IMR-90 (cell line): ENCODE measurements at regions not wholly inside any gene's neighbourhood (a gene's known extent, or its start where the extent isn't known, plus 50 kb on each side); places are given as distances from the start of the nearest gene placed in this dataset.

ENCODE experiments used
- ATAC-seq: fragments of 200-7000 bp; cut with Tn5 transposase; 2 replicates; pipeline ENCODE4 v1.9.1; 2020; ENCODE audit warnings: low read depth, mild to moderate bottlenecking, moderate library complexity
- BruUV-seq: library from RNA; stranded (reverse); fragments of 400-500 nt; replicated peaks from 2 replicates; lab custom pipeline; 2021; lab: Mats Ljungman, UMichigan
- CTCF ChIA-PET: fragments of 300-600 bp; formaldehyde crosslinking; extraction: SDS; loops from one replicate; lab custom pipeline; 2021; ENCODE audit warnings: antibody characterized with exemption; lab: Yijun Ruan, JAX
- POLR2A ChIA-PET: fragments of 300-600 bp; sonication (Branson Sonifier 250); formaldehyde crosslinking; loops from one replicate; lab custom pipeline; 2022; ENCODE audit warnings: antibody characterized with exemption; ENCODE audit not compliant: unreplicated experiment; lab: Charles Lee
- DNase-seq: peaks from one replicate; pipeline ENCODE4 v3.0.0; 2013
- H2AFZ ChIP-seq: replicated peaks from 2 replicates; pipeline ENCODE3; 2013; ENCODE audit warnings: low read length, mild to moderate bottlenecking; ENCODE audit not compliant: poor library complexity
- H2AK5ac ChIP-seq: 2 replicates; pipeline ENCODE4 v1.6.1; 2013; ENCODE audit warnings: low read depth, low read length, inconsistent platforms
- H2AK9ac ChIP-seq: replicated peaks from 2 replicates; pipeline ENCODE3; 2013; ENCODE audit warnings: mild to moderate bottlenecking, low read depth, low read length, moderate library complexity; ENCODE audit not compliant: poor library complexity
- H2BK120ac ChIP-seq: 2 replicates; pipeline ENCODE4 v1.6.1; 2013; ENCODE audit warnings: low read depth, low read length, inconsistent platforms
- H2BK15ac ChIP-seq: 3 replicates; pipeline ENCODE4 v1.6.1; 2013; ENCODE audit warnings: low read depth, low read length, inconsistent platforms
- H2BK20ac ChIP-seq: 2 replicates; pipeline ENCODE4 v1.6.1; 2013; ENCODE audit warnings: low read depth, mild to moderate bottlenecking, inconsistent platforms, low read length, moderate library complexity
- H2BK5ac ChIP-seq: 2 replicates; pipeline ENCODE4 v1.6.1; 2013; ENCODE audit warnings: mild to moderate bottlenecking, low read depth, low read length, inconsistent platforms; ENCODE audit not compliant: poor library complexity, severe bottlenecking
- H3K14ac ChIP-seq: replicated peaks from 2 replicates; pipeline ENCODE4 v1.6.1; 2013; ENCODE audit warnings: low read depth, low read length, inconsistent platforms
- H3K18ac ChIP-seq: 2 replicates; pipeline ENCODE4 v1.6.1; 2013; ENCODE audit warnings: low read depth, low read length, control low read depth
- H3K23ac ChIP-seq: 2 replicates; pipeline ENCODE4 v1.6.1; 2013; ENCODE audit warnings: low read depth, low read length, inconsistent platforms
- H3K27ac ChIP-seq: 2 replicates; pipeline ENCODE4 v1.5.1; 2013; ENCODE audit warnings: mild to moderate bottlenecking, control low read depth, low read length; ENCODE audit not compliant: insufficient read depth
- H3K27me3 ChIP-seq: 2 replicates; pipeline ENCODE4 v1.6.1; 2013; ENCODE audit warnings: low read length; ENCODE audit not compliant: control insufficient read depth, insufficient read depth
- H3K36me3 ChIP-seq: 2 replicates; pipeline ENCODE4 v1.6.1; 2013; ENCODE audit warnings: low read length, mixed read lengths; ENCODE audit not compliant: control insufficient read depth, insufficient read depth
- H3K4ac ChIP-seq: 2 replicates; pipeline ENCODE4 v1.6.1; 2013; ENCODE audit warnings: low read depth, low read length, inconsistent platforms
- H3K4me1 ChIP-seq: 2 replicates; pipeline ENCODE4 v1.6.1; 2013; ENCODE audit warnings: low read length, mixed read lengths; ENCODE audit not compliant: control insufficient read depth, insufficient read depth
- H3K4me2 ChIP-seq: 2 replicates; pipeline ENCODE4 v1.6.1; 2013; ENCODE audit warnings: low read depth, mild to moderate bottlenecking, control low read depth, low read length, moderate library complexity
- H3K4me3 ChIP-seq: 2 replicates; pipeline ENCODE4 v1.5.1; 2013; ENCODE audit warnings: low read depth, mild to moderate bottlenecking, control low read depth, low read length, moderate library complexity; ENCODE audit not compliant: insufficient read depth
- H3K56ac ChIP-seq: 2 replicates; pipeline ENCODE4 v1.6.1; 2013; ENCODE audit warnings: low read length, inconsistent platforms; ENCODE audit not compliant: insufficient read depth; ENCODE audit errors: extremely low read depth
- H3K79me1 ChIP-seq, 2 experiments: 2 replicates each; pipeline ENCODE4 v1.6.1; 2013; ENCODE audit warnings: low read length in 2 of 2, inconsistent platforms in 1 of 2, low read depth in 1 of 2
- H3K9ac ChIP-seq: 2 replicates; pipeline ENCODE4 v1.6.1; 2013; ENCODE audit warnings: low read depth, low read length, control low read depth
- H3K9me1 ChIP-seq: 2 replicates; pipeline ENCODE4 v1.6.1; 2013; ENCODE audit warnings: low read length, inconsistent platforms; ENCODE audit not compliant: insufficient read depth
- H3K9me3 ChIP-seq: 2 replicates; pipeline ENCODE4 v1.6.1; 2013; ENCODE audit warnings: low read length; ENCODE audit not compliant: control insufficient read depth, insufficient read depth
- H4K20me1 ChIP-seq: 2 replicates; pipeline ENCODE4 v1.6.1; 2013; ENCODE audit warnings: low read length, inconsistent platforms; ENCODE audit not compliant: insufficient read depth
- H4K5ac ChIP-seq: 2 replicates; pipeline ENCODE4 v1.6.1; 2013; ENCODE audit warnings: mild to moderate bottlenecking, low read depth, low read length, control low read depth
- H4K8ac ChIP-seq, 2 experiments: 2 replicates each; pipeline ENCODE4 v1.6.1; 2013; ENCODE audit warnings: low read depth in 2 of 2, low read length in 2 of 2, control low read depth in 1 of 2, inconsistent platforms in 1 of 2
- H4K91ac ChIP-seq: 2 replicates; pipeline ENCODE4 v1.6.1; 2013; ENCODE audit warnings: low read depth, low read length, inconsistent platforms; ENCODE audit not compliant: insufficient read depth
- BHLHE40 ChIP-seq: fragments of 150-350 bp; IDR thresholded peaks from 2 replicates; pipeline ENCODE4 v1.6.1; 2016; ENCODE audit warnings: mild to moderate bottlenecking, low read depth, low read length
- CEBPB ChIP-seq: IDR thresholded peaks from 2 replicates; pipeline ENCODE4 v1.6.1; 2012; ENCODE audit warnings: low read depth, low read length, improper control_type of control experiment
- CHD1 ChIP-seq: IDR thresholded peaks from 2 replicates; pipeline ENCODE4 v1.6.1; 2012; ENCODE audit warnings: low read depth, low read length, improper control_type of control experiment
- FOS ChIP-seq: fragments of 150-350 bp; IDR thresholded peaks from 2 replicates; pipeline ENCODE4 v1.6.1; 2016; ENCODE audit warnings: low read depth, low read length
- MAFK ChIP-seq: IDR thresholded peaks from 2 replicates; pipeline ENCODE4 v1.6.1; 2012; ENCODE audit warnings: low read depth, low read length, improper control_type of control experiment
- MAZ ChIP-seq: IDR thresholded peaks from 2 replicates; pipeline ENCODE4 v1.6.1; 2012; ENCODE audit warnings: low read depth, mild to moderate bottlenecking, low read length, improper control_type of control experiment, moderate library complexity, borderline replicate concordance
- MXI1 ChIP-seq: IDR thresholded peaks from 2 replicates; pipeline ENCODE4 v1.6.1; 2012; ENCODE audit warnings: low read depth, mild to moderate bottlenecking, low read length, moderate library complexity, borderline replicate concordance
- NFE2L2 ChIP-seq: fragments of 150-350 bp; IDR thresholded peaks from 2 replicates; pipeline ENCODE4 v1.6.1; 2016; ENCODE audit warnings: low read depth, mild to moderate bottlenecking, low read length
- POLR2A ChIP-seq: IDR thresholded peaks from 2 replicates; pipeline ENCODE4 v1.6.1; 2012; ENCODE audit warnings: mild to moderate bottlenecking, low read depth, low read length
- RAD21 ChIP-seq: IDR thresholded peaks from 2 replicates; pipeline ENCODE4 v1.6.1; 2012; ENCODE audit warnings: low read length, improper control_type of control experiment
- RCOR1 ChIP-seq: IDR thresholded peaks from 2 replicates; pipeline ENCODE4 v1.6.1; 2012; ENCODE audit warnings: mild to moderate bottlenecking, low read length, improper control_type of control experiment; ENCODE audit not compliant: insufficient replicate concordance
- RFX5 ChIP-seq: IDR thresholded peaks from 2 replicates; pipeline ENCODE4 v1.8.0; 2012; ENCODE audit warnings: low read depth, mild to moderate bottlenecking, low read length, moderate library complexity
- SMC3 ChIP-seq: fragments of 150-350 bp; IDR thresholded peaks from 2 replicates; pipeline ENCODE4 v1.6.1; 2016; ENCODE audit warnings: low read depth, mild to moderate bottlenecking, antibody characterized with exemption, low read length, moderate library complexity
- WGBS, 2 experiments: methylation state at CpG; one replicate each; pipeline versions ENCODE4 v1.1.5 to v1.1.7; 2013; ENCODE audit warnings: missing lambda C conversion rate in 2 of 2; ENCODE audit not compliant: insufficient read length in 1 of 2; ENCODE audit errors: extremely low coverage in 2 of 2; 5-methylcytosine and 5-hydroxymethylcytosine counted together
- dilution Hi-C: fragments of 300-500 bp; cut with HindIII; formaldehyde crosslinking; loops from one replicate; pipeline ENCODE4 v1.14.3; 2018; ENCODE audit warnings: low sequenced_read_pairs; ENCODE audit not compliant: unreplicated experiment
- in situ Hi-C: fragments of 300-500 bp; cut with MboI; formaldehyde crosslinking; loops from 3 replicates; pipeline ENCODE4 v1.14.3; 2019; ENCODE audit warnings: low sequenced_read_pairs, inconsistent platforms, mixed read lengths
- intact Hi-C: fragments of 100-400 bp; cut with micrococcal nuclease; formaldehyde crosslinking; loops from 2 replicates; pipeline ENCODE4 v1.10.0; 2022
- TF ChIP-seq, protein P1 (sequence below): conservative IDR thresholded peaks from 2 replicates; pipeline ENCODE4 v1.5.1; 2012; ENCODE audit warnings: mild to moderate bottlenecking, low read depth, low read length, improper control_type of control experiment
- TF ChIP-seq, protein P2 (sequence below): fragments of 150-350 bp; IDR thresholded peaks from 2 replicates; pipeline ENCODE4 v1.6.1; 2017; ENCODE audit warnings: mild to moderate bottlenecking, antibody characterized with exemption, low read length, low read depth
- TF ChIP-seq, protein P3 (sequence below): fragments of 150-350 bp; IDR thresholded peaks from 2 replicates; pipeline ENCODE4 v1.6.1; 2016; ENCODE audit warnings: low read depth, mild to moderate bottlenecking, low read length, moderate library complexity, borderline replicate concordance

DNA sequence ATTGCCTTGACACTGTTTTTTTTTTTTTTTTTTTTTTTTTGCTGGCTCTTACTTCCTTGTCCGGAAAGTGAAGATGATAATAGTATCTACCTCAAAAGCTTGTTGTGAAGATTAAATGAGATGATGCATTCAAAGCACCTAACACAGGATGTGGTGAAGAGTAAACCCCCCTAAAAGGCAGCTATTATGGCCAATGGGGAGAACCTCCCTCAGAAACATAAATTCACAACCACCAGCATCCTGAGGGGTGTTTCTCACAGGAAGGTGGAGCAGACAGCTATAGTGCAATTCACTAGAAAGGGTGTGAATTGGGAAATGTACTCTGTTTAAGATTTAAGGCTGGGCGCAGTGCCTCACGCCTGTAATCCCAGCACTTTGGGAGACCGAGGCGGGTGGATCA is 85.4 kb upstream of the CRY1 start:
- Histone ChIP-seq H4K20me1 (no peaks in the 10 kb centered on the region), H3K4me2 (no peak overlapping the region), H3K14ac (no peak overlapping the region), H2BK20ac (no peak overlapping the region), H4K5ac (no peak overlapping the region), H2BK5ac (no peak overlapping the region), H3K4ac (no peak overlapping the region), H2BK15ac (no peak overlapping the region), H3K36me3 (no peaks in the 10 kb centered on the region), H2BK120ac (no peak overlapping the region), H3K27ac (no peak overlapping the region), H2AK5ac (no peak overlapping the region), H3K23ac (no peak overlapping the region), H3K18ac (no peak overlapping the region), H3K9me3 (no peaks in the 10 kb centered on the region), H3K4me1 (no peaks in the 10 kb centered on the region), H3K27me3 (peaks cover 7% of the 10 kb centered on the region; the same call in 1 of the 2 replicates), H2AK9ac (no peak overlapping the region), H3K9ac (no peak overlapping the region), H4K91ac (no peak overlapping the region), H2AFZ (no peak overlapping the region), H3K56ac (no peak overlapping the region), H3K9me1 (no peaks in the 10 kb centered on the region), H4K8ac (no peak overlapping the region), H3K4me3 (no peak overlapping the region), H3K79me1 (no peaks in the 10 kb centered on the region)
- intact Hi-C loops (no loop called here), dilution Hi-C loops (no loop called here), in situ Hi-C loops (no loop called here)
- ChIA-PET POLR2A (no interaction called here), CTCF (no interaction called here)
- BruUV-seq = no TSS peak
- no CpG with 5 or more reads among the region's 5 CpGs for WGBS, 2 experiments
- ATAC-seq (no peak), DNase-seq (no peak)
- no peak for TF ChIP-seq RFX5
- TF ChIP-seq, protein P1, sequence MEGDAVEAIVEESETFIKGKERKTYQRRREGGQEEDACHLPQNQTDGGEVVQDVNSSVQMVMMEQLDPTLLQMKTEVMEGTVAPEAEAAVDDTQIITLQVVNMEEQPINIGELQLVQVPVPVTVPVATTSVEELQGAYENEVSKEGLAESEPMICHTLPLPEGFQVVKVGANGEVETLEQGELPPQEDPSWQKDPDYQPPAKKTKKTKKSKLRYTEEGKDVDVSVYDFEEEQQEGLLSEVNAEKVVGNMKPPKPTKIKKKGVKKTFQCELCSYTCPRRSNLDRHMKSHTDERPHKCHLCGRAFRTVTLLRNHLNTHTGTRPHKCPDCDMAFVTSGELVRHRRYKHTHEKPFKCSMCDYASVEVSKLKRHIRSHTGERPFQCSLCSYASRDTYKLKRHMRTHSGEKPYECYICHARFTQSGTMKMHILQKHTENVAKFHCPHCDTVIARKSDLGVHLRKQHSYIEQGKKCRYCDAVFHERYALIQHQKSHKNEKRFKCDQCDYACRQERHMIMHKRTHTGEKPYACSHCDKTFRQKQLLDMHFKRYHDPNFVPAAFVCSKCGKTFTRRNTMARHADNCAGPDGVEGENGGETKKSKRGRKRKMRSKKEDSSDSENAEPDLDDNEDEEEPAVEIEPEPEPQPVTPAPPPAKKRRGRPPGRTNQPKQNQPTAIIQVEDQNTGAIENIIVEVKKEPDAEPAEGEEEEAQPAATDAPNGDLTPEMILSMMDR = no peak
- TF ChIP-seq MAZ = no peak
- no peak for TF ChIP-seq SMC3
- no peak for TF ChIP-seq BHLHE40
- TF ChIP-seq FOS = no peak
- no peak for TF ChIP-seq CHD1
- TF ChIP-seq CEBPB = no peak
- TF ChIP-seq RCOR1 = no peak
- TF ChIP-seq MXI1 = no peak
- TF ChIP-seq POLR2A = no peak
- no peak for TF ChIP-seq MAFK
- no peak for TF ChIP-seq RAD21
- TF ChIP-seq, protein P2, sequence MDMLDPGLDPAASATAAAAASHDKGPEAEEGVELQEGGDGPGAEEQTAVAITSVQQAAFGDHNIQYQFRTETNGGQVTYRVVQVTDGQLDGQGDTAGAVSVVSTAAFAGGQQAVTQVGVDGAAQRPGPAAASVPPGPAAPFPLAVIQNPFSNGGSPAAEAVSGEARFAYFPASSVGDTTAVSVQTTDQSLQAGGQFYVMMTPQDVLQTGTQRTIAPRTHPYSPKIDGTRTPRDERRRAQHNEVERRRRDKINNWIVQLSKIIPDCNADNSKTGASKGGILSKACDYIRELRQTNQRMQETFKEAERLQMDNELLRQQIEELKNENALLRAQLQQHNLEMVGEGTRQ = no peak
- TF ChIP-seq NFE2L2 = no peak
- TF ChIP-seq, protein P3, sequence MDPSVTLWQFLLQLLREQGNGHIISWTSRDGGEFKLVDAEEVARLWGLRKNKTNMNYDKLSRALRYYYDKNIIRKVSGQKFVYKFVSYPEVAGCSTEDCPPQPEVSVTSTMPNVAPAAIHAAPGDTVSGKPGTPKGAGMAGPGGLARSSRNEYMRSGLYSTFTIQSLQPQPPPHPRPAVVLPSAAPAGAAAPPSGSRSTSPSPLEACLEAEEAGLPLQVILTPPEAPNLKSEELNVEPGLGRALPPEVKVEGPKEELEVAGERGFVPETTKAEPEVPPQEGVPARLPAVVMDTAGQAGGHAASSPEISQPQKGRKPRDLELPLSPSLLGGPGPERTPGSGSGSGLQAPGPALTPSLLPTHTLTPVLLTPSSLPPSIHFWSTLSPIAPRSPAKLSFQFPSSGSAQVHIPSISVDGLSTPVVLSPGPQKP = no peak
